Activated B cell treated with CpG ODN at 0.5 μM for 24 hours (primary cell): ENCODE measurements at regions not wholly inside any gene's neighbourhood (a gene's known extent, or its start where the extent isn't known, plus 50 kb on each side); places are given as distances from the start of the nearest gene placed in this dataset.

ENCODE experiments used
- ATAC-seq: fragments of 200-7000 bp; cut with Tn5 transposase; one replicate; pipeline ENCODE4 v1.10.0; 2021; ENCODE audit warnings: low read depth, mild to moderate bottlenecking, moderate library complexity
- CTCF ChIA-PET: fragments of 350-600 bp; sonication (Branson Sonifier 250); formaldehyde crosslinking; loops from one replicate; lab custom pipeline; 2021; ENCODE audit warnings: antibody characterized with exemption; lab: Charles Lee
- POLR2A ChIA-PET: fragments of 350-600 bp; sonication (Branson Sonifier 250); formaldehyde crosslinking; loops from one replicate; lab custom pipeline; 2021; ENCODE audit warnings: antibody characterized with exemption; lab: Charles Lee
- DNase-seq: peaks from one replicate; pipeline ENCODE4 v3.0.0; 2022
- H3K27ac Mint-ChIP-seq: one replicate; pipeline ENCODE4 v1.8.0; 2020; ENCODE audit warnings: mixed read lengths
- H3K27me3 Mint-ChIP-seq: one replicate; pipeline ENCODE4 v1.8.0; 2021; ENCODE audit warnings: mixed read lengths
- H3K36me3 Mint-ChIP-seq: one replicate; pipeline ENCODE4 v1.8.0; 2021; ENCODE audit warnings: low read depth, mixed read lengths
- H3K4me1 Mint-ChIP-seq: one replicate; pipeline ENCODE4 v1.8.0; 2021; ENCODE audit warnings: mixed read lengths
- H3K4me3 Mint-ChIP-seq: one replicate; pipeline ENCODE4 v1.8.0; 2020; ENCODE audit warnings: mild to moderate bottlenecking, mixed read lengths
- H3K9me3 Mint-ChIP-seq: one replicate; pipeline ENCODE4 v1.8.0; 2020; ENCODE audit warnings: mixed read lengths
- intact Hi-C: fragments of 100-400 bp; cut with micrococcal nuclease; formaldehyde crosslinking; loops from one replicate; pipeline ENCODE4 v1.15.1; 2024
- TF ChIP-seq, protein P1 (sequence below): fragments of 200-600 bp; IDR thresholded peaks from one replicate; pipeline ENCODE4 v1.8.0; 2022; ENCODE audit warnings: antibody characterized with exemption, mild to moderate bottlenecking

DNA sequence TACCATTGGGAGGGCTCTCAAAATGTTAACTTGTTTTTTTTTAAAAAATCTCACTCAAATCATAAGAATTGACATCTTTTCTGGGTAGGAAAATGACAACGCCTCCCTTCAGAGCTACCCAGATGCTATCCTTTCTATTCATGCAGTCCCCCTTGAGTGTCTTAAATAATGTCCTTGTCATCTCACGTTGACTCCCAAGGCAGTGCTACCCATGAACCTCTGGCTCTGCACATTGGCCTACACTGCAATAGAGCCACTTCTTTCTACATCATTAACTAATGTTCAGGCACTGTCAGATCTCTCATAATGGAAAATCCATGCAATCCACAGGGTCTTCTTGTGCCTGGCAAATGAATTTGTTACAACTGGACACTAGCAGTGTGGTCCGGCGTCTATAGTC lies 569.8 kb upstream of the ZFHX3 start:
- Mint-ChIP-seq H3K9me3 (no peaks in the 10 kb centered on the region), H3K4me3 (no peak overlapping the region), H3K27me3 (peaks cover 4% of the 10 kb centered on the region), H3K4me1 (no peaks in the 10 kb centered on the region), H3K36me3 (no peaks in the 10 kb centered on the region), H3K27ac (no peak overlapping the region)
- ChIA-PET CTCF (no interaction called here), POLR2A (no interaction called here)
- intact Hi-C loops = no loop called here
- no peak for ATAC-seq
- TF ChIP-seq, protein P1, sequence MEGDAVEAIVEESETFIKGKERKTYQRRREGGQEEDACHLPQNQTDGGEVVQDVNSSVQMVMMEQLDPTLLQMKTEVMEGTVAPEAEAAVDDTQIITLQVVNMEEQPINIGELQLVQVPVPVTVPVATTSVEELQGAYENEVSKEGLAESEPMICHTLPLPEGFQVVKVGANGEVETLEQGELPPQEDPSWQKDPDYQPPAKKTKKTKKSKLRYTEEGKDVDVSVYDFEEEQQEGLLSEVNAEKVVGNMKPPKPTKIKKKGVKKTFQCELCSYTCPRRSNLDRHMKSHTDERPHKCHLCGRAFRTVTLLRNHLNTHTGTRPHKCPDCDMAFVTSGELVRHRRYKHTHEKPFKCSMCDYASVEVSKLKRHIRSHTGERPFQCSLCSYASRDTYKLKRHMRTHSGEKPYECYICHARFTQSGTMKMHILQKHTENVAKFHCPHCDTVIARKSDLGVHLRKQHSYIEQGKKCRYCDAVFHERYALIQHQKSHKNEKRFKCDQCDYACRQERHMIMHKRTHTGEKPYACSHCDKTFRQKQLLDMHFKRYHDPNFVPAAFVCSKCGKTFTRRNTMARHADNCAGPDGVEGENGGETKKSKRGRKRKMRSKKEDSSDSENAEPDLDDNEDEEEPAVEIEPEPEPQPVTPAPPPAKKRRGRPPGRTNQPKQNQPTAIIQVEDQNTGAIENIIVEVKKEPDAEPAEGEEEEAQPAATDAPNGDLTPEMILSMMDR = no peak
- DNase-seq = no peak

DNA sequence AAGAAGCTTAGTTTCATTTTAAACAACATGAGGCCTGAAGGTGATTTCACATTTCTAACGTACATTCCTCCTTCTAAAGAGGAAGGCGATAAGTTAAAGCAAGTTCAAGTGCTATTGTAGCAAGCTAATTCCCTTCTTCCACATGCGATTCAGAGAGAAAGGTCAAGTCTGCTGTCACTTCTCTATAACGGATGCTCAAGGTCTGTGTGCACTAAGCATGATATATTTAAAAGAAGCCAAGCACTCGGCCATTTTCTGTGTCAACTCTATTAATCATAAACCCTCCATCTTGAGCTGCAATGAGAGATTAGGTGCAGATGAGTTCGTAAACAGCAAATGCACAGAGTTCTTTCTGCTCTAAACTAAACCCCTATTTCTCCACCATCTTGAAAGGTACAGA lies 568.8 kb upstream of the ZFHX3 start:
- H3K4me1 Mint-ChIP-seq = no peaks in the 10 kb centered on the region
- TF ChIP-seq, protein P1 = no peak
- H3K27ac Mint-ChIP-seq = no peak overlapping the region
- ATAC-seq (no peak), DNase-seq (no peak)
- CTCF ChIA-PET = no interaction called here
- H3K36me3 Mint-ChIP-seq = no peaks in the 10 kb centered on the region
- no peaks in the 10 kb centered on the region for H3K9me3 Mint-ChIP-seq
- H3K4me3 Mint-ChIP-seq = no peak overlapping the region
- H3K27me3 Mint-ChIP-seq = peaks cover 4% of the 10 kb centered on the region
- intact Hi-C loops = no loop called here
- POLR2A ChIA-PET = no interaction called here

DNA sequence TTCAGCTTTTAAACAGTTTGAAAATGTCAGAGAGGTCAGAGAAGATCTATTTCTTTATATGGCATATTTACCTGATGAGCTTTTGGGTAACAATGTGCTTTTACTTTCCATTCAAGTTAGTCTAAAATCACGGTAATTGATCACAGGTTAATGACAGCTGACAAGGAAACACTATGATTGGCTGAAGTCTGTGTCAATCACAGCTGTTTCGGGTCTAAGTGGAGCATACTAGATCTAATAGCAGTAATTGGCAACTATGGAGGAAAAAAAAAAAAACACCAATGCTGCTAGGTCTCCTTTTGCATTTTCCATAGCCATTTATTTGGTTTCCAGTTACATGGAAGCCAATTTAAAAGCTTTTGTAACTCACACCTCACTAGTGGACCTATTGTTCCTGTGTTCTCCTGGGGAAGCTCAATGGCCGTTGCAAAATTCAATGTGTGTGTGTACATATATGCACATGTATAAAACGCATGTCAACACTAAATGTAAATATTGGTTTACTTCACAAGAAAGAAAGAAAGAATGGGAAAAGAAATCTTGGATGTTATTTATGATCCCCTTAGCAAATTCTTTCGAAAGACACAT lies 568.3 kb upstream of the ZFHX3 start:
- no peak overlapping the region for H3K27ac Mint-ChIP-seq
- ChIA-PET POLR2A (no interaction called here), CTCF (no interaction called here)
- no peaks in the 10 kb centered on the region for H3K4me1 Mint-ChIP-seq
- DNase-seq = no peak
- no peak for ATAC-seq
- H3K4me3 Mint-ChIP-seq = no peak overlapping the region
- no peaks in the 10 kb centered on the region for H3K36me3 Mint-ChIP-seq
- TF ChIP-seq, protein P1 = no peak
- H3K9me3 Mint-ChIP-seq = no peaks in the 10 kb centered on the region
- intact Hi-C loops = no loop called here
- peaks cover 4% of the 10 kb centered on the region for H3K27me3 Mint-ChIP-seq

DNA sequence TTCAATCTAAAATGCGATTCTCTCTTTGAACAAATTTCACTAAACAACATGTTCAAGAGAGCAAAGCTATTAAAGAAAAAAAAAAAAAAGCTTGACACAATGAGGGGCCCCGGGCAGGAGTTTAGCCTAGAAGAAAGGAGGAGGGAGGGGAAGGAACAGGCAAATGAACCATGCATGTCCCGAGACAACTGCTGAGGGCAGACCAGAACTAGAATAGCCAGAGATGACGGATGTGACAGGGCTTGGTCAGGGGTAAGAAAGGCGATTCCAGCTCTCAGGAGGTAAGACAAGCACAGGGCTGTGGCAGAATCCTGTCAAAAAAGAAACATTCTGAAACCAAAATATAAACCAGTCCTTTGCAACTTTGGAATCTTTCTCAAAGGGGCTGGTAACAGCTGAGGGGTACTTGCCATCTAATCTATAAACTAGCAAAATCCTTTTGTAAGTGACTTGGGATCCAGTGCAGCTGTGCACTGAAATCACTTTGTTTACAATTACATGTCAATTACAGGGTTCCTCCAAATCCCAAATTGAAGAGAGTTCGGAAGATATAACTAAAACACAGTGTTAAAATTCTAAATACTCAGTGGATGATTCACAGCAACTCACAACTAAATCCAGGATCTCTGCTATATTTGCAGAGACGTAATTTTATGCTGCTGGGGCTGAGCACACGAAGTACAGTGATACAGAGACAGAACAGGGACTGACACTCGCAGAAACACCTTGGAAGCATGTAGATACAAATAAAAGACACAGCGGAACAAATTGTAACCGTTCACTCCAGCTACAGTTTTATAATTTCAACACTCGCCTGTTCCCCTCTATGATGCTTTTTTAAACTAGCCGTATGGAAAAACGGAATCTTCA lies 567.4 kb upstream of the ZFHX3 start:
- ATAC-seq (no peak), DNase-seq (no peak)
- Mint-ChIP-seq H3K27ac (no peak overlapping the region), H3K4me3 (no peak overlapping the region), H3K9me3 (no peaks in the 10 kb centered on the region), H3K27me3 (peaks cover 4% of the 10 kb centered on the region), H3K36me3 (no peaks in the 10 kb centered on the region), H3K4me1 (no peaks in the 10 kb centered on the region)
- CTCF ChIA-PET = no interaction called here
- POLR2A ChIA-PET = no interaction called here
- intact Hi-C loops = no loop called here
- TF ChIP-seq, protein P1 = no peak

DNA sequence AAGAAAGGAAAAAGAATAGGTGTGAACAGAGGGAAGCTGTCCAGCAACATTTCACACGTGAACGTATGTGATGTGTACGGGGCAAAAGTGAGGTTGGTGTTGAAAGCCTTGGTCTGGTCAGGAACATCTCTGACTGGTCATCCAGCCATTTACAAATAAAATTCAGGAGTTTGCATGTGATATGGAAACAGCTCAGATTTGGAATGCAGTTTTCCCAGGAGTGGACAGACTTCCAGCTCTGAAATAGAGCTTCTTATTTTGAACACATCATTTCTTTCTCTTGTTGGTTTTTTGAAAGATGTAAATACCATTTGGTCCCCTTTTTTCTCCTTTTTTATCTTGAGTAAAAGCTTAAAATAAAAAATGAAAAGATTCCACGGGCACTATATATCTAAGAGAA lies 566.2 kb upstream of the ZFHX3 start:
- no peak overlapping the region for H3K27ac Mint-ChIP-seq
- no peaks in the 10 kb centered on the region for H3K9me3 Mint-ChIP-seq
- no peaks in the 10 kb centered on the region for H3K4me1 Mint-ChIP-seq
- ATAC-seq (no peak), DNase-seq (no peak)
- H3K36me3 Mint-ChIP-seq = no peaks in the 10 kb centered on the region
- ChIA-PET CTCF (no interaction called here), POLR2A (no interaction called here)
- peaks cover 5% of the 10 kb centered on the region for H3K27me3 Mint-ChIP-seq
- TF ChIP-seq, protein P1 = no peak
- intact Hi-C loops = no loop called here
- no peak overlapping the region for H3K4me3 Mint-ChIP-seq
